ENCODE measurements at regions not wholly inside any gene's neighbourhood (a gene's known extent, or its start where the extent isn't known, plus 50 kb on each side); places are given as distances from the start of the nearest gene placed in this dataset.
"Not testable (repeated sequence)": the region's sequence is repeated elsewhere in the genome, so short reads cannot be mapped to it uniquely, and the experiment has no call there.

DNA sequence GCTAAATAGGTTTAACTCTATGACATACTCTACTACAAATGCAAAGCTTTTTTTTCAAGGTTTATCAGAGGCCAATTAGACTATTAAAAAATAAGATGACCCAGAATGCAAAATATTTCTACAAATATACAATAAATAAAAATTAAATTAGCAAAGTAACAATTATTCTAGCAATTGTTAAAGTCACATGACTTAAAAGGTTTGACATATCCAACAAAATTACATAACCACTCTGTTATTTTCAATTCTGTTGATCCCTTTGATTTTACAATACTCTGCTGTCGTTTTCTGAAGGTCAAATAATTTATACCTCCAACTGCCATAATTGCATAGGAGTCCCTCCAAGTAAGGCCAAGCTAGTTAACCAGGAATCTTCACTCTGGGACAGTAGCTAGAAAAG lies 292.6 kb upstream of the MIR17HG start:
- no peak for DNase-seq (ENCODE audit: low read depth)
- TF ChIP-seq, protein P1, sequence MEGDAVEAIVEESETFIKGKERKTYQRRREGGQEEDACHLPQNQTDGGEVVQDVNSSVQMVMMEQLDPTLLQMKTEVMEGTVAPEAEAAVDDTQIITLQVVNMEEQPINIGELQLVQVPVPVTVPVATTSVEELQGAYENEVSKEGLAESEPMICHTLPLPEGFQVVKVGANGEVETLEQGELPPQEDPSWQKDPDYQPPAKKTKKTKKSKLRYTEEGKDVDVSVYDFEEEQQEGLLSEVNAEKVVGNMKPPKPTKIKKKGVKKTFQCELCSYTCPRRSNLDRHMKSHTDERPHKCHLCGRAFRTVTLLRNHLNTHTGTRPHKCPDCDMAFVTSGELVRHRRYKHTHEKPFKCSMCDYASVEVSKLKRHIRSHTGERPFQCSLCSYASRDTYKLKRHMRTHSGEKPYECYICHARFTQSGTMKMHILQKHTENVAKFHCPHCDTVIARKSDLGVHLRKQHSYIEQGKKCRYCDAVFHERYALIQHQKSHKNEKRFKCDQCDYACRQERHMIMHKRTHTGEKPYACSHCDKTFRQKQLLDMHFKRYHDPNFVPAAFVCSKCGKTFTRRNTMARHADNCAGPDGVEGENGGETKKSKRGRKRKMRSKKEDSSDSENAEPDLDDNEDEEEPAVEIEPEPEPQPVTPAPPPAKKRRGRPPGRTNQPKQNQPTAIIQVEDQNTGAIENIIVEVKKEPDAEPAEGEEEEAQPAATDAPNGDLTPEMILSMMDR (IDR thresholded peaks at IDR 0.05; ENCODE audit: insufficient read depth, low read length): no peak
- H3K4me3 ChIP-seq (ENCODE audit: low read depth, low read length): no peak overlapping the region

DNA sequence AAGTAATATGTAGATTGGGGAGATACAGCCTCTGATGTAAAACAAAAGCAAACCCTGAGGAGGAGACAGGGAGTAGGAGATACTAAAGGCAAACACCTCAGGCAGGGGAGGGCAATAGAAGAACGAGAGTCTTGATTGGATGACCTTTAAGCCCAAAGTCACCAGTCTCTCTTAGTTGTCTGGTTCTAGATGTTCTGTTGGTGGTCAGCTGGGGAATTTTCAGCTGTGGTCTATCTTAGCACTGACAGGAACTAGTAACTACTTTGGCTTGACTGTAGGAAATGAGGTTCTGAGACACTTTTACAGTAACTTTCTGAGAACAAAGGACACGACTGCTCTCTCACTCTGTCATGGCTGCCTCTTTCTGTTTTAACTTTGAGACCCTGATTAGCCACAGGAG lies 290.7 kb upstream of the MIR17HG start:
- H3K4me3 ChIP-seq (ENCODE audit: low read depth, low read length): no peak overlapping the region
- TF ChIP-seq, protein P1 (IDR thresholded peaks at IDR 0.05; ENCODE audit: insufficient read depth, low read length): no peak
- DNase-seq (ENCODE audit: low read depth): no peak

DNA sequence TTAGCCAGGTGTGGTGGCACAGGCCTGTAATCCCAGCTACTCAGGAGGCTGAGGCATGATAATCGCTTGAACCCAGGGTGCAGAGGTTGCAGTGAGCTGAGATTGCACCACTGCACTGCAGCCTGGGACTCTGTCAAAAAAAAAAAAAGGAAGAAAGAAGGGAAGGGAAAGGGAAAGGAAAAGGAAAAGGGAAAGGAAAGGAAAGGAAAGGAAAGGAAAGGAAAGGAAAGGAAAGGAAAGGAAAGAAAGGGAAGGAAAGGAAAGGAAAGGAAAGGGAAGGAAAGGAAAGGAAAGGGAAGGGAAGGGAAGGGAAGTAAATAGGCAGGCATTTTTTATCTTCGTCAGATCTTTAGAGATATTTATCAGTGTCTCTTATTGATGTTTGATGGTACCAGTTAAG lies 290.0 kb upstream of the MIR17HG start:
- not testable (repeated sequence) for DNase-seq (ENCODE audit: low read depth); H3K4me3 ChIP-seq (ENCODE audit: low read depth, low read length)

DNA sequence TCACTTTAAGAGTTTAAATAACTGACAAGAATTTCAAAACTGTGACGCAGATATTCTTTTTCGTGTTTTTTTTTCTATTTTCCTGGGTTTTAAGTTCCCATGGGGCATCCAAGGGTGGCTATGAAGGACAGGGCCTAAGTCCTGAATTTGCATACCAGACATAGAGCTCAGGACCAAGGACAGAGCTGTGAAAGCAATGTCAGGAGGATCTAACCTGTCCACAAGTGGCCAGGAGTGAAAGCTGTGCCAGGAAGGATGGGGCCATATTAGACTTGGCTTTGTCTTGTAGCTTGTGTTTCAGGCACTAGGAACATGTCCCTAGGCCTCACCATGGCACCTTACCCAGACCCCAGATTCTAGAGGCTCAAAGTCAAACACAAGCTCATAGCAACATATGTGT lies 289.4 kb upstream of the MIR17HG start:
- no peak for DNase-seq (ENCODE audit: low read depth)
- TF ChIP-seq, protein P1 (IDR thresholded peaks at IDR 0.05; ENCODE audit: insufficient read depth, low read length): no peak
- no peak overlapping the region for H3K4me3 ChIP-seq (ENCODE audit: low read depth, low read length)

DNA sequence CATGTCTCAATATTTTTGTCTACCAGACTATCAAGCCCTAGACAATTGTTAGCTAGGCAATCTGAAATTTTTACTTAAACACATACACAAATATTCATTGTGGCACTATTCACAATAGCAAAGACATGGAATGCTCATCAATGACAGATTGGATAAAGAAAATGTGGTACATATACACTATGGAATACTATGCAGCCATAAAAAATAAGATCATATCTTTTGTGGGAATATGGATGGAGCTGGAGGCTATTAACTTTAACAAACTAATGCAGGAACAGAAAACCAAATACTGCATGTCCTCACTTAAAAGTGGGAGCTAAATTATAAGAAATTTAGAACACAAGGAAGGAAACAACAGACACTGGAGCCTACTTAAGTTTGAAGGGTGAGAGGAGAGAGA lies 288.6 kb upstream of the MIR17HG start:
- TF ChIP-seq, protein P1 (IDR thresholded peaks at IDR 0.05; ENCODE audit: insufficient read depth, low read length): no peak
- no peak for DNase-seq (ENCODE audit: low read depth)
- no peak overlapping the region for H3K4me3 ChIP-seq (ENCODE audit: low read depth, low read length)

DNA sequence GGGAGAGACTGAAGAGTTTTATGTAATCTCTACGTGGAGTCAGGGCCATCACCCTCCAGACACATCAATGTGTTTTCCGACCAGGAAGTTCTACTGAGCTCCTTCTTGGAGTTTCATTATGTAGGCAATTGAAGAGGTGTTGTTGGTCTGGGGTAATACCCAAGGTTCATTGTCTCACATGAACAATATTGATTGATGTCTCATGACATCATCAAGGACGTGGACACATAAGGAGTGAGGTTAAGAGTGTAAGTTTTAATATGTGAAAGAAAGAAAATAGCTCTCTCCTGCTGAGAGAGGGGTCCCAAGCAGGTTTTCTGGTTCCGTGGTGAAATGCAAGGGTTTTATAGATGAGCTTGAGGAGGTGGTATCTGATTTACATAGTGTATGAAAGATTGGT lies 280.7 kb upstream of the MIR17HG start:
- TF ChIP-seq, protein P1 (IDR thresholded peaks at IDR 0.05; ENCODE audit: insufficient read depth, low read length): no peak
- no peak for DNase-seq (ENCODE audit: low read depth)
- no peak overlapping the region for H3K4me3 ChIP-seq (ENCODE audit: low read depth, low read length)

DNA sequence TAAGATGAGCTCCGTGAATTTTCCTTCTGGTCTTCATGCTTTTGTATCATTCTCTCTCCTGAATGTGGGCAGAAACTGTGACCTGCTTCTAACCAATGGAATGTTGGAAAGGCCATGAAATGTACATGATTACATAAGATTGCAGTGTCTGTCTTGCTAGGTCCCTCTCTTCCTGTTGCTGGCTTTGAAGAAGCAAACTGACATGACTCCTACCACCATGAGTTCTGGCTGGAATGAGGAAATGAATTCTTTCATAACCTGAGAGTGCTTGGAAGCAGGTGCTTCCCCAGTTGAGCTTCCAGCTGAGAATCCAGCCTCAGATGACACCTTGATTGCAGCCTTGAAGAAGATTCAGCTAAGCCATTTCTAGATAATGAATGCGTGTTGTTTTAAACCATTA lies 275.0 kb upstream of the MIR17HG start:
- H3K4me3 ChIP-seq (ENCODE audit: low read depth, low read length): no peak overlapping the region
- TF ChIP-seq, protein P1 (IDR thresholded peaks at IDR 0.05; ENCODE audit: insufficient read depth, low read length): no peak

More for the DNA sequence above, 275.0 kb upstream of the MIR17HG start:
- no peak for DNase-seq (ENCODE audit: low read depth)
